SIG-M5 (cell line): ENCODE measurements at regions not wholly inside any gene's neighbourhood (a gene's known extent, or its start where the extent isn't known, plus 50 kb on each side); places are given as distances from the start of the nearest gene placed in this dataset.
"Not testable (repeated sequence)": the region's sequence is repeated elsewhere in the genome, so short reads cannot be mapped to it uniquely, and the experiment has no call there.

ENCODE experiments used
- DNase-seq: peaks from one replicate; lab custom pipeline; 2025; lab: John Stamatoyannopoulos, UW

- not testable (repeated sequence) for DNase-seq
Measured at GRCh38 chr15:85196697-85197096, 183.7 kb upstream of the AKAP13 start.

- DNase-seq = not testable (repeated sequence)
Measured at GRCh38 chr15:85197582-85197981, 182.8 kb upstream of the AKAP13 start.

- not testable (repeated sequence) for DNase-seq
Measured at GRCh38 chr15:85198432-85198831, 182.0 kb upstream of the AKAP13 start.

- not testable (repeated sequence) for DNase-seq
Measured at GRCh38 chr15:85200215-85200614, 180.2 kb upstream of the AKAP13 start.

GRCh38 chr15:85201118-85201793 lies 179.1 kb upstream of the AKAP13 start:
- not testable (repeated sequence) for DNase-seq

- not testable (repeated sequence) for DNase-seq
Measured at GRCh38 chr15:85204481-85204880, 175.9 kb upstream of the AKAP13 start.

GRCh38 chr15:85233791-85234325 lies 146.5 kb upstream of the AKAP13 start:
- DNase-seq = not testable (repeated sequence)

- DNase-seq = not testable (repeated sequence)
Measured at GRCh38 chr15:85234450-85235196, 145.8 kb upstream of the AKAP13 start.

GRCh38 chr15:85244056-85244455 lies 136.3 kb upstream of the AKAP13 start:
- not testable (repeated sequence) for DNase-seq

- not testable (repeated sequence) for DNase-seq
Measured at GRCh38 chr15:85250938-85251542, 129.4 kb upstream of the AKAP13 start.

GRCh38 chr15:85253196-85253915 lies 127.0 kb upstream of the AKAP13 start:
- not testable (repeated sequence) for DNase-seq

GRCh38 chr15:85254961-85255360 lies 125.4 kb upstream of the AKAP13 start:
- DNase-seq = not testable (repeated sequence)

GRCh38 chr15:85255502-85255901 lies 124.9 kb upstream of the AKAP13 start:
- not testable (repeated sequence) for DNase-seq

GRCh38 chr15:85256009-85256997 lies 124.1 kb upstream of the AKAP13 start:
- not testable (repeated sequence) for DNase-seq

GRCh38 chr15:85258062-85258445 lies 122.3 kb upstream of the AKAP13 start:
- DNase-seq = not testable (repeated sequence)

- not testable (repeated sequence) for DNase-seq
Measured at GRCh38 chr15:85258559-85259209, 121.7 kb upstream of the AKAP13 start.

- DNase-seq = not testable (repeated sequence)
Measured at GRCh38 chr15:85260526-85260925, 119.9 kb upstream of the AKAP13 start.

- not testable (repeated sequence) for DNase-seq
Measured at GRCh38 chr15:85262461-85263055, 117.8 kb upstream of the AKAP13 start.

- DNase-seq = not testable (repeated sequence)
Measured at GRCh38 chr15:85263842-85264440, 116.5 kb upstream of the AKAP13 start.
